GM23248 (cell line): ENCODE measurements at regions not wholly inside any gene's neighbourhood (a gene's known extent, or its start where the extent isn't known, plus 50 kb on each side); places are given as distances from the start of the nearest gene placed in this dataset.

Source experiments
- DNase-seq: peaks from one replicate; pipeline ENCODE4 v3.0.0-alpha.2; 2015
- H2AFZ ChIP-seq: fragments of 200-600 bp; sonication (generic); 2 replicates; pipeline ENCODE4 v1.6.1; 2016; ENCODE audit warnings: antibody characterized with exemption
- H3F3A ChIP-seq: fragments of 200-600 bp; sonication (generic); 2 replicates; pipeline ENCODE4 v1.6.1; 2016; ENCODE audit warnings: mild to moderate bottlenecking, antibody characterized with exemption, mixed run types; ENCODE audit not compliant: insufficient read depth
- H3K27ac ChIP-seq: fragments of 200-600 bp; sonication (generic); 2 replicates; pipeline ENCODE4 v1.5.1; 2016; ENCODE audit warnings: mild to moderate bottlenecking
- H3K27me3 ChIP-seq: fragments of 200-600 bp; sonication (generic); replicated peaks from 2 replicates; pipeline ENCODE4 v1.6.1; 2016; ENCODE audit warnings: mild to moderate bottlenecking; ENCODE audit not compliant: insufficient read depth
- H3K36me3 ChIP-seq: fragments of 200-600 bp; sonication (generic); 2 replicates; pipeline ENCODE4 v1.6.1; 2016; ENCODE audit warnings: low read depth, mild to moderate bottlenecking
- H3K4me1 ChIP-seq: fragments of 200-600 bp; sonication (generic); 2 replicates; pipeline ENCODE4 v1.6.1; 2016; ENCODE audit warnings: mild to moderate bottlenecking; ENCODE audit not compliant: insufficient read depth
- H3K4me2 ChIP-seq: fragments of 200-600 bp; sonication (generic); one replicate; pipeline ENCODE4 v1.6.1; 2016; ENCODE audit warnings: mild to moderate bottlenecking; ENCODE audit not compliant: unreplicated experiment
- H3K4me3 ChIP-seq: fragments of 200-600 bp; sonication (generic); 2 replicates; pipeline ENCODE4 v1.5.1; 2016; ENCODE audit warnings: mild to moderate bottlenecking
- H3K79me2 ChIP-seq: fragments of 200-600 bp; sonication (generic); 2 replicates; pipeline ENCODE4 v1.6.1; 2016; ENCODE audit warnings: mild to moderate bottlenecking; ENCODE audit not compliant: insufficient read depth
- H3K9ac ChIP-seq: fragments of 200-600 bp; sonication (generic); 2 replicates; pipeline ENCODE4 v1.6.1; 2016; ENCODE audit warnings: mild to moderate bottlenecking
- H3K9me2 ChIP-seq: fragments of 200-600 bp; sonication (generic); 2 replicates; pipeline ENCODE4 v1.6.1; 2016; ENCODE audit warnings: mixed run types, mild to moderate bottlenecking, moderate library complexity; ENCODE audit not compliant: insufficient read depth
- H3K9me3 ChIP-seq: fragments of 200-600 bp; sonication (generic); one replicate; pipeline ENCODE4 v1.6.1; 2017; ENCODE audit warnings: low read depth
- H4K20me1 ChIP-seq: fragments of 200-600 bp; sonication (generic); 2 replicates; pipeline ENCODE4 v1.6.0; 2016; ENCODE audit not compliant: insufficient read depth
- EZH2 ChIP-seq: fragments of 200-600 bp; sonication (generic); IDR thresholded peaks from 2 replicates; pipeline ENCODE4 v1.6.1; 2018; ENCODE audit warnings: antibody characterized with exemption, mild to moderate bottlenecking; ENCODE audit not compliant: insufficient read depth, poor library complexity, severe bottlenecking
- EZH2phosphoT487 ChIP-seq: fragments of 200-600 bp; sonication (generic); IDR thresholded peaks from 2 replicates; pipeline ENCODE4 v1.6.1; 2018; ENCODE audit warnings: antibody characterized with exemption, moderate library complexity, mild to moderate bottlenecking, low read depth; ENCODE audit not compliant: insufficient read depth
- WGBS, 2 experiments: methylation state at CpG; one replicate each; pipeline ENCODE4 v1.1.6; 2015 to 2017; ENCODE audit warnings: low lambda C conversion rate in 2 of 2, low coverage in 1 of 2; ENCODE audit errors: missing lambda C conversion rate in 2 of 2; 5-methylcytosine and 5-hydroxymethylcytosine counted together
- in situ Hi-C: fragments of 300-500 bp; cut with MboI; formaldehyde crosslinking; loops from 2 replicates; pipeline ENCODE4 v1.15.0; 2020

DNA sequence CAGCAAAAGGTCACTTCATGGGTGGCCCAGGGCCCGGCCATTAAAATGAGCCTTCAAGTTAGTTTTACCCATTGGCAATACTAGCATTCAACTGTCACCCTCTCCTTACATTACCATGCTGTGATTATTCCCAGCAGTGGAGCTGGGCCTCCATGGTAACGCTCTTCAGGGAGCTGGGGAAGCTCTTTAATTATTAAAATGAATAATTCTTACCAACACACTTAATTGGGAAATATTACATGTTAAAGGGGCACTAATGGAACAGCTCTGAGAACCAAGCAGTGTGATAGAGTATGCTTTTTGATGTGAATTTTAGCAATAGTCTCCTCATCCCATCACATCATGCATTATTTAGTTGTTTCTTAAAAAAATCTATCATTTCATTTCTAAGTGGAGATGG, 187.2 kb downstream of the CEMIP2 start:
- Histone ChIP-seq H3K27ac (no peak overlapping the region), H3K4me1 (no peaks in the 10 kb centered on the region), H3K27me3 (no peaks in the 10 kb centered on the region; the same call in 1 of the 2 replicates), H3F3A (no peaks in the 10 kb centered on the region), H3K9ac (no peak overlapping the region), H3K36me3 (no peaks in the 10 kb centered on the region), H3K4me3 (no peak overlapping the region), H3K79me2 (no peaks in the 10 kb centered on the region), H3K9me2 (no peaks in the 10 kb centered on the region), H2AFZ (no peak overlapping the region), H4K20me1 (no peaks in the 10 kb centered on the region), H3K9me3 (no peaks in the 10 kb centered on the region), H3K4me2 (no peak overlapping the region)
- in situ Hi-C loops = no loop called here
- no peak for DNase-seq
- WGBS, 2 experiments = 48% methylated on average over 2 of the region's 2 CpGs
- TF ChIP-seq EZH2 = no peak

DNA sequence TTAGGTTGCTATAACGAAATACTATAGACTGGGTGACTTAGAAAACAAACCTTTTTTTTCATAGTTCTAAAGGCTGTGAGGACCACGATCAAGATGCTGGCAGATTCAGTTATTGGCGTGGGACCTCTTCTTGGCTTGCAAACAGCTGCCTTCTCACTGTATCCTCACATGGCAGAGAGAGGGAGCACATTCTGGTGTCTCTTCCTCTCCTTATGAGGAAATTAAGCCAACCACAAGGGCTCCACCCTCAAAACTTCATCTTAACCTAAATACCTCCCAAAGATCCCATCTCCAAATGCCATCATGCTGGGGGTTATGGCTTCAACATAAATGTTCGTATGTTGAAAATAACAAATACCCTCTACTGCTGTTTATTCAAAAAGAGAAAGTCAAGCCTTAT, 197.1 kb downstream of the CEMIP2 start:
- Histone ChIP-seq H3K4me3 (no peak overlapping the region), H3K4me1 (no peaks in the 10 kb centered on the region), H3K27ac (no peak overlapping the region), H3K4me2 (no peak overlapping the region), H3K9me3 (no peaks in the 10 kb centered on the region), H3F3A (no peaks in the 10 kb centered on the region), H3K79me2 (no peaks in the 10 kb centered on the region), H4K20me1 (no peaks in the 10 kb centered on the region), H2AFZ (no peak overlapping the region), H3K27me3 (no peaks in the 10 kb centered on the region), H3K36me3 (no peaks in the 10 kb centered on the region), H3K9me2 (no peaks in the 10 kb centered on the region), H3K9ac (no peak overlapping the region)
- in situ Hi-C loops = no loop called here
- WGBS, 2 experiments = 29 to 30% methylated on average over 4 of the region's 4 CpGs
- DNase-seq = no peak
- TF ChIP-seq EZH2phosphoT487 = no peak
- no peak for TF ChIP-seq EZH2

DNA sequence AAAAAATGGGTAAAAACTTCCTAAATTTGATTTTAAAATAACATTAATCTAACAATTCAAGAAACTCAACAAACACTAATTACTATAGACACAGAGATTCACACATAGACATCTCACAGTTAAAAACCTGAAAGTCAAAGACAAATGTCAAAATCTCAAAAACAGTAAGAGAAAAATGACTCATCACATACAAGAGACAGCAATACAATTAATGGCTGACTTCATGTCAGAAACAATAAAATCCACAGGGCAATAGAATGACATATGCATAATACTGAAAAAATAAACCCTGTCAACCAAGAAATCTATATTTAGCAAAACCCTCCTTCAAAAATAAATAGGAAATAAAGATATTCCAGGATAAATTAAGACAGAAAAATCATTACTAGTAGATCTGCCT, 200.4 kb downstream of the CEMIP2 start:
- peaks cover 4% of the 10 kb centered on the region; the same call in 1 of the 2 replicates for H3K27me3 ChIP-seq
- H2AFZ ChIP-seq = no peak overlapping the region
- H4K20me1 ChIP-seq = no peaks in the 10 kb centered on the region
- in situ Hi-C loops = no loop called here
- no peaks in the 10 kb centered on the region for H3F3A ChIP-seq
- DNase-seq = no peak
- no peaks in the 10 kb centered on the region for H3K9me3 ChIP-seq
- no peak overlapping the region for H3K4me3 ChIP-seq
- no peaks in the 10 kb centered on the region for H3K9me2 ChIP-seq
- no peak overlapping the region for H3K27ac ChIP-seq
- H3K4me2 ChIP-seq = no peak overlapping the region
- TF ChIP-seq EZH2 (no peak), EZH2phosphoT487 (no peak)
- H3K9ac ChIP-seq = no peak overlapping the region
- H3K36me3 ChIP-seq = no peaks in the 10 kb centered on the region
- no peaks in the 10 kb centered on the region for H3K79me2 ChIP-seq
- no peaks in the 10 kb centered on the region for H3K4me1 ChIP-seq

DNA sequence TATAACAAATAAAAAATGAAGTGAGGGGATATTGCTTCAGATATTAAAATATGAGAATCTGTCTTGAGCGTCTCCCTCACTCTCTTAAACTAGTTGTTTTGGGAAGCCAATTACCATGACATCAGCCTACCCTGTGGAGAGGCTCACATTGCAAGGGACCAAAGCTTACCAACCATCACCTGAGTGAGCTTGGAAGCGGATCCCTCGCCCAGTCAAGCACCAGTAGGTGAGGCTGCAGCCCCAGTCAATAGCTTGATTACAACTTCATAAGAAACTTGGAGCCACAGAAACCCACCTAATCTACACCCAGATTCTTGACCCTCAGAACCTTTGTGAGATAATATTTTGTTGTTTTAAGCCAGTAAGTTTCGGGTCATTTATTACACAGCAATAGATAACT, 206.2 kb downstream of the CEMIP2 start:
- no peak for DNase-seq
- no peak for TF ChIP-seq EZH2
- no peak for TF ChIP-seq EZH2phosphoT487
- Histone ChIP-seq H3K27me3 (peaks cover 11% of the 10 kb centered on the region; the same call in 1 of the 2 replicates), H3K36me3 (no peaks in the 10 kb centered on the region), H3K9me3 (no peaks in the 10 kb centered on the region), H3F3A (no peaks in the 10 kb centered on the region), H3K9me2 (no peaks in the 10 kb centered on the region), H2AFZ (no peak overlapping the region), H4K20me1 (no peaks in the 10 kb centered on the region), H3K27ac (no peak overlapping the region), H3K79me2 (no peaks in the 10 kb centered on the region), H3K4me3 (no peak overlapping the region), H3K9ac (no peak overlapping the region), H3K4me2 (no peak overlapping the region), H3K4me1 (no peaks in the 10 kb centered on the region)
- in situ Hi-C loops = no loop called here
- 47 to 50% methylated on average over 4 of the region's 4 CpGs for WGBS, 2 experiments

DNA sequence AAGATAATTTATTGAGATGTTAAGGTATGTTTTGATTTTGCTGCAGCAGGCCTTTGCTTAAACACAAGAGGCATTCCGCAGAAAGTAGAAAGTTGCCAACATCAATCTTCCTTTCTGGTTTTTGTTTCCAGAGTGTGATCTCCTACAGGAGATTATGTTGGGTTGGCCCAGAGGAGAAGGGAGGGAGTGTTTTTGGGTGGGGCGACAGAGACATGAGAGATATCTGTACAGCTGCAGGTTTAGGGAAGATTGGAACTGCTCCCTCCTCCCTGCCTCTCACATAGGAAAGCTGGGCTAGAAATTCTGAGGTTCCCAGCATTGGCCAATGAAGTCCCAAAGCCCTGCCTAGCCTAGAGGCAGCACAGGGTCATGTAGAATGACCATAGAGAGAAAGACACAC, 211.0 kb downstream of the CEMIP2 start:
- Histone ChIP-seq H3K27me3 (peaks cover under 1% of the 10 kb centered on the region; the same call in 1 of the 2 replicates), H3K9me3 (no peaks in the 10 kb centered on the region), H2AFZ (no peak overlapping the region), H3F3A (no peaks in the 10 kb centered on the region), H3K4me2 (no peak overlapping the region), H3K9me2 (no peaks in the 10 kb centered on the region), H3K4me1 (no peaks in the 10 kb centered on the region), H3K9ac (no peak overlapping the region), H3K27ac (no peak overlapping the region), H3K4me3 (no peak overlapping the region), H3K79me2 (no peaks in the 10 kb centered on the region), H3K36me3 (no peaks in the 10 kb centered on the region), H4K20me1 (no peaks in the 10 kb centered on the region)
- in situ Hi-C loops = no loop called here
- DNase-seq = no peak
- TF ChIP-seq EZH2phosphoT487 = no peak
- no peak for TF ChIP-seq EZH2
- WGBS, 2 experiments = 25 to 28% methylated on average over 2 of the region's 2 CpGs
